ENCODE measurements at regions not wholly inside any gene's neighbourhood (a gene's known extent, or its start where the extent isn't known, plus 50 kb on each side); places are given as distances from the start of the nearest gene placed in this dataset.

DNA sequence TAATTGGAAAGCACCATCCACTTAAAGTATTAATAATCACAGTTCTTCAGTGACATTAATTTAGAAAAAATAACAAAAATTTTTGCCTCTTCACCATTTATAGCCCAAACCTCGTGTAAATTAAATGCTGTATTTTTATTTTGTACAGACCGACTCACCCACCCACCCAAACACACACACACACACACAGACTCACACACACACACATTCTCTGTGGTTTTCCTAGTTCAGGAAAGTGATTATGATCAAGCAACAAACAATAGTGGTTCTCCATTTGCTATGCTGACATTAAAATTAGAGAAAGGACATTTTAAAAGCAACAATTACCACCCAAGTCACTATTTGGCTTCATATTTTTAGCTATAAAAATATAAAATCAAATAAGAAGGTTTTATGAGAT lies 112.5 kb upstream of the FLRT2 start:
- peaks cover 32% of the 10 kb centered on the region for H3K4me1 Mint-ChIP-seq (ENCODE audit: low read depth)
- peaks cover 13% of the 10 kb centered on the region for H3K9me3 Mint-ChIP-seq
- no peak overlapping the region for H3K4me3 Mint-ChIP-seq
- intact Hi-C loops (cut with micrococcal nuclease), result no loop called here
- no peaks in the 10 kb centered on the region for H3K27me3 Mint-ChIP-seq
- no peaks in the 10 kb centered on the region for H3K36me3 Mint-ChIP-seq (ENCODE audit: low read depth)
- H3K27ac Mint-ChIP-seq, result no peak overlapping the region

DNA sequence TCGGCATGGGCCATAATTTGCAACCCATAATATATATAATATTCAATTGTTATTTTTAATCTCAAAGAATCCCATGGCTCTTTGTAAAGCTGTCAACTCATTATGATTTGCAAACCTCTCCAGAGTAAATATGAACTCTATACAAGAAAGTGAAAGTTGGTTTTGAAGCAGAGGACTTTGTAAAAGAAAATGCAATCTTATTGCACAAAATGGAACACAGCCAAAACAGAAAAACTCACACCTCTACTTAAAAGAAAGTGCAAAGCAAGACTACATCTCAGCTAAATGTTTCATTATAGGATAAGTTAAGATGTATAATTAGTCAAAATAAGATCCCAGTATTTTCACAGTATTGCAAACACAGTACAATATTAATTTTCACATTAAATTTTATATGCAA lies 111.2 kb upstream of the FLRT2 start:
- H3K36me3 Mint-ChIP-seq (ENCODE audit: low read depth), result no peaks in the 10 kb centered on the region
- no peak overlapping the region for H3K27ac Mint-ChIP-seq
- H3K4me1 Mint-ChIP-seq (ENCODE audit: low read depth), result peaks cover 26% of the 10 kb centered on the region
- peaks cover 13% of the 10 kb centered on the region for H3K9me3 Mint-ChIP-seq
- no peak overlapping the region for H3K4me3 Mint-ChIP-seq
- intact Hi-C loops (cut with micrococcal nuclease), result no loop called here
- no peaks in the 10 kb centered on the region for H3K27me3 Mint-ChIP-seq

DNA sequence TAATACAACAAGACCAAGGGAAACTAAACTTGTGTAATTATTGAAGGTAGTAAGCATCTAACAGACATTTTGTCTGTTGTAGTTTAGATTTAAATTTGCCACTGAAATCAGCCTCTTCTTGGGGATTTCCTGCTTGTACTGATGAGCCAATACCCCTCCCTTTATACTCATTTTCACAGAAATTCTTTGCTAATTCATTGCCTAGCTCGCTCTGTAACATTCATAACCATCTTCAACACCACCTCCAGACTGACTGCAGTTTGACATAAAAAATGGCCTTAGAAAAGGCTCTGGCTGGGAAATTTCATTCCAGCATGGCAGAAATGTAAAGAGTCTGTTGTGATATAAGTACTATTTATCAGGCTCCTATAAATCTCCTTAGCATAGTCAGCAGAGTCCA lies 109.7 kb upstream of the FLRT2 start:
- Mint-ChIP-seq H3K4me1 (ENCODE audit: low read depth) (peaks cover 11% of the 10 kb centered on the region), H3K9me3 (peaks cover 2% of the 10 kb centered on the region), H3K36me3 (ENCODE audit: low read depth) (no peaks in the 10 kb centered on the region), H3K27me3 (no peaks in the 10 kb centered on the region), H3K27ac (no peak overlapping the region), H3K4me3 (no peak overlapping the region)
- intact Hi-C loops (cut with micrococcal nuclease), result no loop called here

DNA sequence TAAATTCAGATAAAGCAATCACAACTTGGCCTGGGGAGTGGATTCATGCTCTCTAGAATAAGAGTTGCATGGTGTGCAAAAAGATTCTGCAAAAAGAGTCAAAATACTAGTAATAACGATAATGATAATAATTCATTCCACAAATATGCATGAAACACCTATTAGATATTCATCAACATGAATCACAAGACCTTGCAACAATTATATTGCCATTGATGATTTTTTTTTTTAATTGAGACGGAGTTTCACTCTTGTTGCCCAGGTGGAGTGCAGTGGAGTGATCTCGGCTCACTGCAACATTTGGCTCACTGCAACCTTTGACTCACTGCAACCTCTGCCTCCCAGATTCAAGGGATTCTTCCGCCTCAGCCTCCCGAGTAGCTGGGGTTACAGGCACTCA lies 109.2 kb upstream of the FLRT2 start:
- peaks cover 8% of the 10 kb centered on the region for H3K4me1 Mint-ChIP-seq (ENCODE audit: low read depth)
- H3K27me3 Mint-ChIP-seq, result no peaks in the 10 kb centered on the region
- no peaks in the 10 kb centered on the region for H3K36me3 Mint-ChIP-seq (ENCODE audit: low read depth)
- H3K4me3 Mint-ChIP-seq, result no peak overlapping the region
- H3K27ac Mint-ChIP-seq, result no peak overlapping the region
- intact Hi-C loops (cut with micrococcal nuclease), result no loop called here
- no peaks in the 10 kb centered on the region for H3K9me3 Mint-ChIP-seq

DNA sequence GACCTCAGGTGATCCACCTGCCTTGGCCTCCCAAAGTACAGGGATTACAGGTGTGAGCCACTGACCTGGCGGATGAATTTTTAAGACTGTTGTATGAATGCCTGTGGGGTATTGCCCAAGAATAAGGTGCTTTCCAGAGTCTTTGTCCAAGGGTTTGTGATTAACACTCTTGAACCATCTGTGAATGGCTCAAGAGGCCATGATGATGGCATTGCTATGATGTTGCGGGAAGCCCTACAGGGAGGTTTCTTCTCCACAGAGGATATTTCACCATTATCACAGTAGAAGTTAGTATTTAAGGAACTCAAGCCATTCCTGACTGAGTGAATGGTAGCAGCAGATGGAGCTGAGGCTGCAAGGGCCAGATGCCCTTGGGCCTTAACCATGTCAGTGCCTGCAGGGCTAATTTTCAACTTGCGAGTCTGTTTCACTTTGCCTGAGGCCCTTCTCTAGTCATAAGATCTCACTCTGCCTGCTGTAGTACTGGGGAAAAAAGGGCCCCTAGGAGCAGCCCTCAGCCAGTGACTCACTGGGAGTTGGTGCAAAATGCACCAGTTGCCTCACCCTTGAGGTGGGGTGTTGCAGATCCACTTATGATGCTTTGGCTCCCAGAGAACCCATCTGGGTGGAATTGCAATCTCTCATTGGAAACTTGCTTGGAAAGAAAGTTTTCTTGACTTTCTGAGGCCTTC lies 108.6 kb upstream of the FLRT2 start:
- Mint-ChIP-seq H3K27me3 (no peaks in the 10 kb centered on the region), H3K9me3 (no peaks in the 10 kb centered on the region), H3K36me3 (ENCODE audit: low read depth) (no peaks in the 10 kb centered on the region), H3K4me1 (ENCODE audit: low read depth) (peaks cover 8% of the 10 kb centered on the region), H3K27ac (no peak overlapping the region), H3K4me3 (no peak overlapping the region)
- intact Hi-C loops (cut with micrococcal nuclease), result no loop called here

DNA sequence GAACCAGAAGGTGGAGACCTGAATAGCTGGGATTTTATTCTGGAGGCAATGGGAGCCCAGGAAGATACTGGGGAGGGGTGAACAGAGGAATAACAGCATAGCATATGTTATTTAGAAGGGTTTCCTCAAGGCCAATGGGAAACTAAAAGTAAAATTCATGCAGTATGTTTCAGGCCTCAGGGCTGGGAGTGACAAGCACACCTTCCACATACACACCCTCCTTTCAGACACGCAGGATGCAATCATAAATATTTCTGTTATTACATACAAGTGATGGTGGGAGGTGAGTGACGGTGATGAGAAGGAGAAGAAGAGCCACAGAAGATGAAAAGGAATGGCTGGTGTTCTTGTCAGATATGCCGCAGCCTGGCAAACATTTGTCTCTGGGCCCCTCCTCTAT lies 106.1 kb upstream of the FLRT2 start:
- Mint-ChIP-seq H3K27me3 (no peaks in the 10 kb centered on the region), H3K9me3 (no peaks in the 10 kb centered on the region), H3K4me1 (ENCODE audit: low read depth) (no peaks in the 10 kb centered on the region), H3K4me3 (no peak overlapping the region), H3K36me3 (ENCODE audit: low read depth) (no peaks in the 10 kb centered on the region), H3K27ac (no peak overlapping the region)
- intact Hi-C loops (cut with micrococcal nuclease), result no loop called here

DNA sequence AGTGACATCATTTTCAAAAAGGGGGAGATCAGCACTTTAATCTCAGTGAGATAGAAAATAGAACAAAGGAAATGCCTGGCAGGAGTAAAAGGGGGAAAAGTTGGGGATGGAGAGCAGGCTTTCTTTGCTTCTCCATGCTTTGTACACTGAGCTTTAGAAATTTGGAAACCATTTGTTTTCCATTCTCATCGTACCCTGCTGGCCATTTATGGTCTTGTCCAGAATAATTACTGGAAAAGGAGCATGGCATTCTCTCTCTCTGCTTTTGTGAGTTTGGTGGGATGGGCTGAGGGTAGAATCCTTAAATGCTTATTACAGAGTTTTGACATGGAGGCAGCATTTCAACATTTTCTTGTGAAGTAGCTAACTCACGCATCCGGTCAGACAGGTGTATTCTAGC lies 104.4 kb upstream of the FLRT2 start:
- intact Hi-C loops (cut with micrococcal nuclease), result no loop called here
- H3K4me1 Mint-ChIP-seq (ENCODE audit: low read depth), result no peaks in the 10 kb centered on the region
- H3K27ac Mint-ChIP-seq, result no peak overlapping the region
- H3K27me3 Mint-ChIP-seq, result no peaks in the 10 kb centered on the region
- H3K9me3 Mint-ChIP-seq, result no peaks in the 10 kb centered on the region
- H3K36me3 Mint-ChIP-seq (ENCODE audit: low read depth), result no peaks in the 10 kb centered on the region
- H3K4me3 Mint-ChIP-seq, result no peak overlapping the region

DNA sequence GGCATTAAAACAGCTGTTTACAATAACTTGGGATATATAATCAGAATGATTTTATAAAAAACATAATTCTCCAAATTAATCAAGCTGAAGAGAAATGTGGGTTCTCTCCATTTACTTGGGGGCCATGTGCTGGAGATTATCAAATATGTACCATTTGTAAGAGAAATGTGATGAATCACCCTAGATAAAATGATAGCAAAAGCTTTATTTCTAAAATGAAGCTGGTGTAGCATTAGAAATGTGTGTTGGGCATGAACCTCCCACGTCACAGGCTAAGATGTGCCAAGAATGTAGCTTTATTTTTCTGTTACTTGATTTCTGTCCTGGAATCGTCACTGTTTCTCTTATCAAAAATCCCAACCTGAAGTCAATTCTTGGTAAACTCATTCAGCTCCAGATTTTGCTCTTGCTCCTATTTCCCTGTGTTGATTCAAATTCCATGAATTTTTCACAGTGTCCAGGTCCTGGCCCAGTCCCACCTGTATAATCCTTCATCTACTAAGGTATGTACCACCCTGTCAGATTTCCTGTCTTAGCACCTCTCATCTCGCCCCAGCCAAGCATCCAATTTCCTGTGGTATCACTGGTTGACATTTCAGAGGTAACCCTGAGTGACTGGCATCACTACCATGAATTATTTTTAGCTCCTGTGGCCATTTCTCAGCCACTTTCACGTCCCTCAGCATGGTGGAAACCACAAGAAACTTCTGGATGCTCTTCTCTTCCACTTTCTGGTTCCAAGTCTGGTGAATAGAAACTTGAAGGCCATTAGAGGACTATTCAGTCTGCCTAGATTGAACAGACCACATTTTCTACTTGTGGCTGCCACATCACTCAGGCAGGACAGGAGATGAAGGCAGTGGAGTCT lies 103.6 kb upstream of the FLRT2 start:
- Mint-ChIP-seq H3K27ac (no peak overlapping the region), H3K27me3 (no peaks in the 10 kb centered on the region), H3K36me3 (ENCODE audit: low read depth) (no peaks in the 10 kb centered on the region), H3K4me1 (ENCODE audit: low read depth) (no peaks in the 10 kb centered on the region), H3K4me3 (no peak overlapping the region), H3K9me3 (no peaks in the 10 kb centered on the region)
- intact Hi-C loops (cut with micrococcal nuclease), result no loop called here

DNA sequence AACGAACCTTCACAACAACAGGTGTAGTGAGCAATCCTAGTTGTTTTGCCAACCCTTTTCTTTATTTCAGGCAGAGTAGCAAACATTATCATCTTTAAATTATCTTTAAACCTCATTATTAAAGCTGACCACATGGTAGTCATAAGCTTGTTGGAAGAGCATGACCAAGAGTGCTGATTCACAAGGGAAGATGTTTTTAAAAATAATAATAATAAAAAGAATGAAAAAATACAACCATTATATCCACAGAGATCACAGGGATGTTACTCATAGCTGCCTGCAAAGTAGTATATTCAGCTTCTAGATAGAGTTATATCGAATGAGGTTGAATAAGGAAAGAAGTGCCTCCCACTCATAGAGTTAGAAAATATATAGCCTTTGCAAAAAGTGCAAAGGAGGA lies 101.0 kb upstream of the FLRT2 start:
- Mint-ChIP-seq H3K4me1 (ENCODE audit: low read depth) (no peaks in the 10 kb centered on the region), H3K27ac (no peak overlapping the region), H3K4me3 (no peak overlapping the region), H3K9me3 (no peaks in the 10 kb centered on the region), H3K27me3 (no peaks in the 10 kb centered on the region), H3K36me3 (ENCODE audit: low read depth) (no peaks in the 10 kb centered on the region)
- intact Hi-C loops (cut with micrococcal nuclease), result no loop called here

DNA sequence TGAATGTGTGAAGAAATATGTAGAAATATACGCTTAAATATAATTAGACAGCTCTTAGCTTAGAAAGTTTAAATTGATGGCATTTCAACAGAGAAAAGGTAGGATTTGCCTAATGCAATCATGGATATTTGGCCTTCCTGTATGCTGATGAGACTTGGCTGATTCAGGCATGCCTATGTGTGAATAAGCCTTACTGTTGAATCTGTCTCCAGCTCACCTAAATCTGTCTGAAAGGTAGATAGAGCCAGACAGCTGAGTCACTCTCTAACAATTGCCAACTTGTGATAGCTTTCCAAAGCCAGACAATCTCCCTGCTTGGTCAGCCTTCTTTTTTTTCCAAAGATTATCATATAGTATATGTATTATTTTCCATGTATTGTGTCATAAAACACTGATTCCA lies 92.8 kb upstream of the FLRT2 start:
- Mint-ChIP-seq H3K27me3 (no peaks in the 10 kb centered on the region), H3K27ac (no peak overlapping the region), H3K36me3 (ENCODE audit: low read depth) (no peaks in the 10 kb centered on the region), H3K4me1 (ENCODE audit: low read depth) (no peaks in the 10 kb centered on the region), H3K4me3 (no peak overlapping the region), H3K9me3 (no peaks in the 10 kb centered on the region)
- intact Hi-C loops (cut with micrococcal nuclease), result no loop called here

DNA sequence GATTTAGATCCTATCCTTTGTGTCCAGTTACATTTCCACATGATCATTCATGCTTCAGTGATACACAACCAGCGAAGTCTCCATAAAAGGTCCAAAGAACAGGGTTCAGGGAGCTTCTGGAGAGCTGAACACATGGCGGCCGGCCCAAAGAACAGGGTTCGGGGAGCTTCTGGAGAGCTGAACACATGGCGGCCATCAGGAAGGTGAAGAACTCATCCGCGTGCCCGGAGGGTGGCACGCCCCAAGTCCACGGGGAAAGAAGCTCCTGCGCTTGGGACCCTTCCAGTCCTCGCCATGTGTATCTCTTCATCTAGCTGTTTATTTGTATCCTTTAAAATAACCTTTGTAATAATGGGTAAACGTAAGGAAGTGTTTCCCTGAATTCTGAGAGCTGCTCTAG lies 91.9 kb upstream of the FLRT2 start:
- H3K36me3 Mint-ChIP-seq (ENCODE audit: low read depth), result no peaks in the 10 kb centered on the region
- no peak overlapping the region for H3K4me3 Mint-ChIP-seq
- H3K27me3 Mint-ChIP-seq, result no peaks in the 10 kb centered on the region
- H3K27ac Mint-ChIP-seq, result no peak overlapping the region
- intact Hi-C loops (cut with micrococcal nuclease), result no loop called here
- no peaks in the 10 kb centered on the region for H3K9me3 Mint-ChIP-seq
- peaks cover 4% of the 10 kb centered on the region for H3K4me1 Mint-ChIP-seq (ENCODE audit: low read depth)

DNA sequence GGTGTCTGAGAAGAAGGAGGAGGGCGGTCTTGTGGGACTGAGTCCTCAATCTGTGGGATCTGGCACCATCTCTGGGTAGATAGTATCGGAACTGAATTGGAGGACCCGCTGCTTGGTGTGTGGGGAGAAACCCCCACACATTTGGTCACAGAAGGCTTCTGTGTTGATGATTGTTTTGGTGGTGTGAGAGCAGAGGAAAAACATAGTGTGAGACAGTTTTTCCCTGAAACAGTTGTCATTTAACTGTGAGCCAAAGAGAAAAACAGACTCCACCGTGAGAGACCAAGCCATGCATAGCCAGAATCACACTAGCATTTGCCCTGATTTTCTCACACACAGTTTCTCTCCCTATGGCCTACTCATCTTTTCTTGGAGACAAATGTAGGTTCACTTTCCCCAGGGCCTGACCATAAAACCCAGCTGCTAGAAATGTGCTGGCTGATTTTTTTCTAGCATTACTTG lies 91.4 kb upstream of the FLRT2 start:
- Mint-ChIP-seq H3K27ac (no peak overlapping the region), H3K27me3 (no peaks in the 10 kb centered on the region), H3K4me1 (ENCODE audit: low read depth) (peaks cover 7% of the 10 kb centered on the region), H3K4me3 (no peak overlapping the region), H3K9me3 (no peaks in the 10 kb centered on the region), H3K36me3 (ENCODE audit: low read depth) (no peaks in the 10 kb centered on the region)
- intact Hi-C loops (cut with micrococcal nuclease), result no loop called here

DNA sequence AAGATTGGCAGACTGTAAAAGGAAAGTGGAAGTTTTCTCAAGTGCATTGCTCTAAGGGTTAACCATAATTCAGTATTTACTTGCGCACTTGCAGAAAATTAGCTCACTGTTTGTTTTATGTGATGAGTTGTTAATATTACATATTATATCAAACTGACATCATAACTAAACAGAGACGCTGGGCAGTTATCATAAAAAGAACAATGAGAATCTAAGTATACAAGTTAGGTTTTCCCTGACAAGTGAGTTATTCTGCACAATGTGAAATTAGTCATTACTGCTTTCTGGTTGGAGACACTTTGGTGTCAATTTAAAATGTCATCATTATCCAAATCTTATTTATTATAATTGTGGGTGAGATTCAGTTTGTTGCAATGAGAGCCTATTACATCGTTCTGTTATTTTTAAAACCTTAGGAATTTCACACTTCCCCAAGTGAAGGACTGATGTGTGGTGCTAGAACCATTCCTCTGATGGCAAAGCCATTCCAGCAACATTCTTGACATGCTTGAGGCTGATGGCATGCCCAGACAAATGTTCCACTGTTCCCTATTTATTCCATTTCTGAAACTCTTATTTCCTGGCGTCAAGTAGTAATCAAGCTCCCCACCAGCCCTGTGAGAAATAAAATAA lies 90.1 kb upstream of the FLRT2 start:
- intact Hi-C loops (cut with micrococcal nuclease), result no loop called here
- Mint-ChIP-seq H3K36me3 (ENCODE audit: low read depth) (no peaks in the 10 kb centered on the region), H3K27ac (no peak overlapping the region), H3K4me1 (ENCODE audit: low read depth) (peaks cover 14% of the 10 kb centered on the region), H3K4me3 (no peak overlapping the region), H3K27me3 (no peaks in the 10 kb centered on the region), H3K9me3 (no peaks in the 10 kb centered on the region)

DNA sequence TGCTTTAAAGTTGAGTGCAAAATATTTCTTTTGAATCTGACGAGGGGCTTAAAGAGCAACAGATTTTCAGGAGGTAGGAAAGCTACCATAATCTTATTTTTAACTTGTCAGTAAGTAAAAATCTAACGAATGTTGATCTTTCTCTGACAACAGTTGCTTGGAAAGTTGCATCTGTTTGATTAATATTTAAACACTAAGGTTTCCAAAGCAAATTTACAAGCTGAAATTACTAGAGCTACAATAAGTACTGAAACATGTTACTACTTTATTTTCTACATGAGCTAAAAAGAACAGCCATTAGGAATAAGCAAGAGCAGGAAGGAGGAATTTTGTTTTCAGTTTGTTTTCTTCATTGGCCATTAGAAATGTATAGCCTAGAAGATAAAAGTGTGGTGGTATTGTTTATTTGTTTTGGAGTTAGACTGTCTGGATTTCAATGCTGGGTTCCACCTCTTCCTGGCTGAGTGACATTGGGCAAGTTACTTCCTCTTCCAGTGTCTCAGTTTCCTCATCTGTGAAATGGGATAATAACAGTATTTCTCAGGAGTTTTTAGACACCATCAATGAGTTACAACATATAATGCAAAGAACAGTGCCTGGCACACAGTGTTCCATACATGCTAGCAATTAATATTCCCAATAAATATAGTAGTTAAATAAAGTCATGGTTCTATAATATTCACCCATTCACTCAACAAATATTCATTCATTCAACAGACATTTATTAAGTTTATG lies 87.9 kb upstream of the FLRT2 start:
- peaks cover 19% of the 10 kb centered on the region for H3K4me1 Mint-ChIP-seq (ENCODE audit: low read depth)
- H3K36me3 Mint-ChIP-seq (ENCODE audit: low read depth), result no peaks in the 10 kb centered on the region
- H3K27ac Mint-ChIP-seq, result no peak overlapping the region
- H3K9me3 Mint-ChIP-seq, result no peaks in the 10 kb centered on the region
- intact Hi-C loops (cut with micrococcal nuclease), result no loop called here
- no peak overlapping the region for H3K4me3 Mint-ChIP-seq
- no peaks in the 10 kb centered on the region for H3K27me3 Mint-ChIP-seq
